GM23338 (cell line): ENCODE measurements at regions not wholly inside any gene's neighbourhood (a gene's known extent, or its start where the extent isn't known, plus 50 kb on each side); places are given as distances from the start of the nearest gene placed in this dataset.

Experiments used
- ATAC-seq: fragments of 200-7000 bp; cut with Tn5 transposase; 3 replicates; pipeline ENCODE4 v1.9.1; 2020
- DNase-seq: peaks from one replicate; pipeline ENCODE4 v3.0.0-alpha.2; 2015; ENCODE audit warnings: low spot score
- H2AFZ ChIP-seq: fragments of 200-600 bp; sonication (generic); 2 replicates; pipeline ENCODE4 v1.8.0; 2016; ENCODE audit warnings: antibody characterized with exemption, mild to moderate bottlenecking, moderate library complexity
- H3F3A ChIP-seq: fragments of 200-600 bp; sonication (generic); replicated peaks from 2 replicates; pipeline ENCODE4 v1.8.0; 2017; ENCODE audit warnings: antibody characterized with exemption, mixed run types, low read depth
- H3K27ac ChIP-seq: fragments of 200-600 bp; sonication (generic); 2 replicates; pipeline ENCODE4 v1.6.1; 2016; ENCODE audit warnings: low read depth
- H3K27me3 ChIP-seq: fragments of 200-600 bp; sonication (generic); 2 replicates; pipeline ENCODE4 v1.8.0; 2016; ENCODE audit warnings: mild to moderate bottlenecking, mixed run types, moderate library complexity; ENCODE audit not compliant: insufficient read depth
- H3K36me3 ChIP-seq: fragments of 200-600 bp; sonication (generic); 2 replicates; pipeline ENCODE4 v1.8.0; 2016; ENCODE audit warnings: mild to moderate bottlenecking; ENCODE audit not compliant: insufficient read depth
- H3K4me1 ChIP-seq: fragments of 200-600 bp; sonication (generic); 2 replicates; pipeline ENCODE4 v1.8.0; 2016; ENCODE audit warnings: mild to moderate bottlenecking, moderate library complexity; ENCODE audit not compliant: insufficient read depth
- H3K4me2 ChIP-seq: fragments of 200-600 bp; sonication (generic); 2 replicates; pipeline ENCODE4 v1.7.1; 2017; ENCODE audit warnings: mixed run types
- H3K4me3 ChIP-seq: fragments of 200-600 bp; sonication (generic); 2 replicates; pipeline ENCODE4 v1.6.1; 2016; ENCODE audit warnings: mixed run types
- H3K79me2 ChIP-seq: fragments of 200-600 bp; sonication (generic); replicated peaks from 2 replicates; pipeline ENCODE4 v1.8.0; 2017; ENCODE audit warnings: mild to moderate bottlenecking; ENCODE audit not compliant: insufficient read depth
- H3K9me2 ChIP-seq: fragments of 200-600 bp; sonication (generic); 2 replicates; pipeline ENCODE4 v1.8.0; 2017; ENCODE audit not compliant: insufficient read depth
- H4K20me1 ChIP-seq: fragments of 200-600 bp; sonication (generic); replicated peaks from 2 replicates; pipeline ENCODE4 v1.8.0; 2017; ENCODE audit warnings: mild to moderate bottlenecking; ENCODE audit not compliant: insufficient read depth
- H3K27ac Mint-ChIP-seq: 2 replicates; pipeline ENCODE4 v1.8.0; 2020; ENCODE audit warnings: inconsistent platforms, mild to moderate bottlenecking, moderate library complexity, mixed read lengths
- H3K27me3 Mint-ChIP-seq: 3 replicates; pipeline ENCODE4 v1.8.0; 2022; ENCODE audit warnings: low read depth, mild to moderate bottlenecking, moderate library complexity, mixed read lengths, inconsistent platforms; ENCODE audit not compliant: insufficient read depth, poor library complexity
- H3K36me3 Mint-ChIP-seq: 3 replicates; pipeline ENCODE4 v1.8.0; 2021; ENCODE audit warnings: low read depth, mild to moderate bottlenecking, inconsistent platforms, moderate library complexity, mixed read lengths
- H3K4me1 Mint-ChIP-seq: 3 replicates; pipeline ENCODE4 v1.8.0; 2020; ENCODE audit warnings: mild to moderate bottlenecking, inconsistent platforms, mixed read lengths
- H3K4me3 Mint-ChIP-seq: 3 replicates; pipeline ENCODE4 v1.8.0; 2021; ENCODE audit warnings: moderate library complexity, mild to moderate bottlenecking, inconsistent platforms, mixed read lengths
- H3K9me3 Mint-ChIP-seq: 3 replicates; pipeline ENCODE4 v1.8.0; 2020; ENCODE audit warnings: moderate library complexity, mild to moderate bottlenecking, inconsistent platforms, mixed read lengths
- CREB1 ChIP-seq: fragments of 250-450 bp; sonication (Bioruptor Pico); IDR thresholded peaks from 2 replicates; pipeline ENCODE4 v1.5.0; 2020; ENCODE audit warnings: low read depth, mild to moderate bottlenecking, moderate library complexity
- CTCF ChIP-seq, 2 experiments: fragments of 200-600 bp in 1 of 2; sonication (generic) in 1 of 2; conservative IDR thresholded peaks; 2 replicates each; pipeline versions ENCODE4 v1.5.1 to v1.6.1; 2016 to 2017; ENCODE audit warnings: antibody characterized with exemption in 2 of 2, low read depth in 2 of 2, mild to moderate bottlenecking in 2 of 2, moderate library complexity in 1 of 2
- ETS1 ChIP-seq: IDR thresholded peaks from 2 replicates; pipeline ENCODE4 v1.6.1; 2016; ENCODE audit warnings: antibody characterized with exemption
- EZH2 ChIP-seq: fragments of 200-600 bp; sonication (generic); IDR thresholded peaks from one replicate; pipeline ENCODE4 v1.8.0; 2017; ENCODE audit warnings: antibody characterized with exemption, mild to moderate bottlenecking, low read depth; ENCODE audit not compliant: unreplicated experiment
- JUNB ChIP-seq: IDR thresholded peaks from one replicate; pipeline ENCODE4 v1.6.1; 2016; ENCODE audit warnings: antibody characterized with exemption; ENCODE audit not compliant: unreplicated experiment
- POLR2AphosphoS5 ChIP-seq: IDR thresholded peaks from 2 replicates; pipeline ENCODE4 v1.6.1; 2016; ENCODE audit warnings: antibody characterized with exemption, low read depth
- REST ChIP-seq: IDR thresholded peaks from one replicate; pipeline ENCODE4 v1.6.1; 2018; ENCODE audit warnings: antibody characterized with exemption; ENCODE audit not compliant: unreplicated experiment
- ZNF331 ChIP-seq: fragments of 250-450 bp; sonication (Bioruptor Pico); IDR thresholded peaks from 2 replicates; pipeline ENCODE4 v1.5.0; 2020; ENCODE audit warnings: low read depth, mild to moderate bottlenecking, moderate library complexity

GRCh38 chr5:133866903-133867245 is 101.6 kb downstream of the C5orf15 start:
- Histone ChIP-seq H3K27me3 (no peaks in the 10 kb centered on the region), H3K27ac (no peak overlapping the region), H4K20me1 (no peaks in the 10 kb centered on the region; the same call in 1 of the 2 replicates), H3K79me2 (no peaks in the 10 kb centered on the region), H3K9me2 (no peaks in the 10 kb centered on the region), H3F3A (no peaks in the 10 kb centered on the region), H3K4me1 (no peaks in the 10 kb centered on the region), H3K36me3 (no peaks in the 10 kb centered on the region), H3K4me3 (no peak overlapping the region), H3K4me2 (no peak overlapping the region), H2AFZ (no peak overlapping the region)
- DNase-seq, result peak; percentile 5
- H3K27me3 Mint-ChIP-seq, result peaks cover 2% of the 10 kb centered on the region
- no peak overlapping the region for H3K27ac Mint-ChIP-seq
- no peak for TF ChIP-seq POLR2AphosphoS5
- TF ChIP-seq CTCF (conservative IDR thresholded peaks at IDR 0.05; ENCODE audit: low read depth in 2 of 2), result peak in 1 of 2 experiments; percentile 31; a peak in 2 of 4 replicates
- H3K4me1 Mint-ChIP-seq, result no peaks in the 10 kb centered on the region; the same call in 2 of the 3 replicates
- H3K4me3 Mint-ChIP-seq, result no peak overlapping the region
- ATAC-seq, result peak; percentile 52
- H3K9me3 Mint-ChIP-seq, result no peaks in the 10 kb centered on the region
- H3K36me3 Mint-ChIP-seq, result no peaks in the 10 kb centered on the region

GRCh38 chr5:133866160-133866902 is 102.1 kb downstream of the C5orf15 start:
- Mint-ChIP-seq H3K4me1 (no peaks in the 10 kb centered on the region; the same call in 2 of the 3 replicates), H3K27ac (no peak overlapping the region), H3K9me3 (0 out of 3 replicates have a peak, but pooled peaks cover 2% of the 10 kb centered on the region), H3K36me3 (no peaks in the 10 kb centered on the region), H3K27me3 (peaks cover 2% of the 10 kb centered on the region), H3K4me3 (no peak overlapping the region)
- DNase-seq (no peak), ATAC-seq (no peak)
- H3K9me2 ChIP-seq, result no peaks in the 10 kb centered on the region
- H3F3A ChIP-seq, result no peaks in the 10 kb centered on the region
- H4K20me1 ChIP-seq, result no peaks in the 10 kb centered on the region; the same call in 1 of the 2 replicates
- no peak overlapping the region for H3K4me3 ChIP-seq
- no peaks in the 10 kb centered on the region for H3K36me3 ChIP-seq
- no peak overlapping the region for H3K4me2 ChIP-seq
- no peaks in the 10 kb centered on the region for H3K27me3 ChIP-seq
- no peaks in the 10 kb centered on the region for H3K4me1 ChIP-seq
- H2AFZ ChIP-seq, result no peak overlapping the region
- H3K79me2 ChIP-seq, result no peaks in the 10 kb centered on the region
- no peak overlapping the region for H3K27ac ChIP-seq
- TF ChIP-seq CREB1 (CRISPR knock-in tag), result no peak
- TF ChIP-seq JUNB, result no peak
- TF ChIP-seq EZH2, result no peak
- no peak for TF ChIP-seq ZNF331 (CRISPR knock-in tag)
- no peak for TF ChIP-seq REST
- TF ChIP-seq CTCF (conservative IDR thresholded peaks at IDR 0.05; ENCODE audit: low read depth in 2 of 2), result no peak
- no peak for TF ChIP-seq ETS1
